Thyroid gland (tissue), 4 donors: ENCODE measurements at regions not wholly inside any gene's neighbourhood (a gene's known extent, or its start where the extent isn't known, plus 50 kb on each side); places are given as distances from the start of the nearest gene placed in this dataset.

Experiments used
- POLR2A ChIP-seq, 2 donors: fragments of 450-650 bp; IDR thresholded peaks; one replicate each; pipeline ENCODE4 v1.6.1; 2017; ENCODE audit warnings: antibody characterized with exemption in 2 of 2, mild to moderate bottlenecking in 2 of 2, moderate library complexity in 1 of 2
- TF ChIP-seq, protein P1 (sequence below), 6 experiments: fragments of 200-600 bp in 3 of 6; fragments of 450-650 bp in 3 of 6; sonication (generic) in 3 of 6; IDR thresholded peaks; one replicate each; pipeline ENCODE4 v1.5.1; 2016 to 2019; ENCODE audit warnings: antibody characterized with exemption in 6 of 6, mild to moderate bottlenecking in 2 of 6, inconsistent platforms in 1 of 6, moderate library complexity in 1 of 6

DNA sequence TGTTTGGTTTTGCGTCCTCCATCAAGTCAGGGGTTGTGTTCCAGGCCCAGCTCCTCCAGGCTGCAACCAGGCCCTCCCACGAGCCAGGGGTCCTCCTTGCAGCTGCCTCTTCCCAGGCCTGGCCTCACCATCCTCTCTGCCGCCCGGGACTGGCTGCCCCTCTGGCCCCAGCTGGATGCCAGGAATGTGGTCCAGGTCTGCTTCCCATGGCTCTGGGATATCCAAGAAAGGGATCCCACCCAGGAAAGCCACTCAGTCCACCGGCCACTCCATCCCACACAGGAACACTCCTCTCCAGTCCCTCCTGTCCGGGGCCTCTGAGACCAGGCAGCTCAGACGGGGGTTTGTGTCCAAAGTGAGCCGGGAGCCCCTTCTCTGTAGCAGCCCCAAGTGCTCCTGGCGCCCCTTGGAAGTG, 336.4 kb downstream of the BRD1 start:
- TF ChIP-seq, protein P1, sequence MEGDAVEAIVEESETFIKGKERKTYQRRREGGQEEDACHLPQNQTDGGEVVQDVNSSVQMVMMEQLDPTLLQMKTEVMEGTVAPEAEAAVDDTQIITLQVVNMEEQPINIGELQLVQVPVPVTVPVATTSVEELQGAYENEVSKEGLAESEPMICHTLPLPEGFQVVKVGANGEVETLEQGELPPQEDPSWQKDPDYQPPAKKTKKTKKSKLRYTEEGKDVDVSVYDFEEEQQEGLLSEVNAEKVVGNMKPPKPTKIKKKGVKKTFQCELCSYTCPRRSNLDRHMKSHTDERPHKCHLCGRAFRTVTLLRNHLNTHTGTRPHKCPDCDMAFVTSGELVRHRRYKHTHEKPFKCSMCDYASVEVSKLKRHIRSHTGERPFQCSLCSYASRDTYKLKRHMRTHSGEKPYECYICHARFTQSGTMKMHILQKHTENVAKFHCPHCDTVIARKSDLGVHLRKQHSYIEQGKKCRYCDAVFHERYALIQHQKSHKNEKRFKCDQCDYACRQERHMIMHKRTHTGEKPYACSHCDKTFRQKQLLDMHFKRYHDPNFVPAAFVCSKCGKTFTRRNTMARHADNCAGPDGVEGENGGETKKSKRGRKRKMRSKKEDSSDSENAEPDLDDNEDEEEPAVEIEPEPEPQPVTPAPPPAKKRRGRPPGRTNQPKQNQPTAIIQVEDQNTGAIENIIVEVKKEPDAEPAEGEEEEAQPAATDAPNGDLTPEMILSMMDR (IDR thresholded peaks at IDR 0.05) = no peak
- no peak for TF ChIP-seq POLR2A (IDR thresholded peaks at IDR 0.05)
